ENCODE measurements at regions not wholly inside any gene's neighbourhood (a gene's known extent, or its start where the extent isn't known, plus 50 kb on each side); places are given as distances from the start of the nearest gene placed in this dataset.

GRCh38 chr2:118678985-118679384, 168.5 kb downstream of the EN1 start:
- Histone ChIP-seq H3K9ac (ENCODE audit: low read depth, low read length, poor library complexity, severe bottlenecking) (no peak overlapping the region), H3K4me2 (ENCODE audit: low read depth, low read length, poor library complexity, severe bottlenecking) (no peak overlapping the region), H3K4me3 (ENCODE audit: low read length, poor library complexity, severe bottlenecking) (no peak overlapping the region)

DNA sequence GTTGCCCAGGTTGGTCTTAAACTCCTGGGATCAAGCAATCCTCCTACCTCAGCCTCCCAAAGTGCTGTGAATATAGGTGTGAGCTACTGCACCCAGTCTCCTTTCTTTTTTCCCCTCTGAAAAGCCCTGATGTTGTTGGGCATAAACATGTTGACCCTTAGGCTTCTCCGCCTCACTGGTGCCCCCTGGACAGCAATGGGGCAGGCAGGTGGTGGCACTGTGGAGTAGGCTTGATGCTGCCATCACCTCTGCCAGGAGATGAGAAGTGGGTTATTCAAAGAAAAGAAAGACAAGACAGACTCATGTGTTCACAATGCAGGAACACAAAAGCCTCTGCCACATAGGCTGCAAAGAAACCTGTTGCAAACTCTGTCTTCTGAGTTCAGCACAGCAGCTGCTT, 169.9 kb downstream of the EN1 start:
- Histone ChIP-seq H3K27me3 (ENCODE audit: insufficient read depth, low read length, poor library complexity, severe bottlenecking) (no peaks in the 10 kb centered on the region), H3K9me3 (ENCODE audit: insufficient read depth, low read depth, low read length) (no peaks in the 10 kb centered on the region), H3F3A (ENCODE audit: low read depth) (no peaks in the 10 kb centered on the region), H3K79me2 (ENCODE audit: insufficient read depth, low read length) (no peaks in the 10 kb centered on the region), H3K4me2 (ENCODE audit: low read depth, low read length, poor library complexity, severe bottlenecking) (no peak overlapping the region), H3K9ac (ENCODE audit: low read depth, low read length, poor library complexity, severe bottlenecking) (no peak overlapping the region), H4K20me1 (ENCODE audit: insufficient read depth, low read length, poor library complexity, severe bottlenecking) (no peaks in the 10 kb centered on the region), H3K4me1 (ENCODE audit: insufficient read depth, low read length, poor library complexity, severe bottlenecking) (no peaks in the 10 kb centered on the region), H2AFZ (ENCODE audit: low read length) (no peak overlapping the region), H3K36me3 (ENCODE audit: insufficient read depth, low read length) (no peaks in the 10 kb centered on the region), H3K9me2 (replicated peaks; ENCODE audit: low read depth, low read length) (no peaks in the 10 kb centered on the region), H3K4me3 (ENCODE audit: low read length, poor library complexity, severe bottlenecking) (no peak overlapping the region)
- TF ChIP-seq EZH2phosphoT487 (IDR thresholded peaks at IDR 0.05; ENCODE audit: borderline replicate concordance) = no peak
- TF ChIP-seq, protein P1, sequence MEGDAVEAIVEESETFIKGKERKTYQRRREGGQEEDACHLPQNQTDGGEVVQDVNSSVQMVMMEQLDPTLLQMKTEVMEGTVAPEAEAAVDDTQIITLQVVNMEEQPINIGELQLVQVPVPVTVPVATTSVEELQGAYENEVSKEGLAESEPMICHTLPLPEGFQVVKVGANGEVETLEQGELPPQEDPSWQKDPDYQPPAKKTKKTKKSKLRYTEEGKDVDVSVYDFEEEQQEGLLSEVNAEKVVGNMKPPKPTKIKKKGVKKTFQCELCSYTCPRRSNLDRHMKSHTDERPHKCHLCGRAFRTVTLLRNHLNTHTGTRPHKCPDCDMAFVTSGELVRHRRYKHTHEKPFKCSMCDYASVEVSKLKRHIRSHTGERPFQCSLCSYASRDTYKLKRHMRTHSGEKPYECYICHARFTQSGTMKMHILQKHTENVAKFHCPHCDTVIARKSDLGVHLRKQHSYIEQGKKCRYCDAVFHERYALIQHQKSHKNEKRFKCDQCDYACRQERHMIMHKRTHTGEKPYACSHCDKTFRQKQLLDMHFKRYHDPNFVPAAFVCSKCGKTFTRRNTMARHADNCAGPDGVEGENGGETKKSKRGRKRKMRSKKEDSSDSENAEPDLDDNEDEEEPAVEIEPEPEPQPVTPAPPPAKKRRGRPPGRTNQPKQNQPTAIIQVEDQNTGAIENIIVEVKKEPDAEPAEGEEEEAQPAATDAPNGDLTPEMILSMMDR (conservative IDR thresholded peaks at IDR 0.05; ENCODE audit: low read length) = no peak

More at GRCh38 chr2:118678985-118679384, 168.5 kb downstream of the EN1 start:
- Histone ChIP-seq H3K9me2 (replicated peaks; ENCODE audit: low read depth, low read length) (no peaks in the 10 kb centered on the region), H3F3A (ENCODE audit: low read depth) (no peaks in the 10 kb centered on the region), H3K79me2 (ENCODE audit: insufficient read depth, low read length) (no peaks in the 10 kb centered on the region), H3K36me3 (ENCODE audit: insufficient read depth, low read length) (no peaks in the 10 kb centered on the region), H4K20me1 (ENCODE audit: insufficient read depth, low read length, poor library complexity, severe bottlenecking) (no peaks in the 10 kb centered on the region), H3K9me3 (ENCODE audit: insufficient read depth, low read depth, low read length) (no peaks in the 10 kb centered on the region), H3K27me3 (ENCODE audit: insufficient read depth, low read length, poor library complexity, severe bottlenecking) (no peaks in the 10 kb centered on the region), H3K4me1 (ENCODE audit: insufficient read depth, low read length, poor library complexity, severe bottlenecking) (no peaks in the 10 kb centered on the region), H2AFZ (ENCODE audit: low read length) (no peak overlapping the region)
- TF ChIP-seq EZH2phosphoT487 (IDR thresholded peaks at IDR 0.05; ENCODE audit: borderline replicate concordance) = no peak
- TF ChIP-seq, protein P1 (conservative IDR thresholded peaks at IDR 0.05; ENCODE audit: low read length) = no peak

DNA sequence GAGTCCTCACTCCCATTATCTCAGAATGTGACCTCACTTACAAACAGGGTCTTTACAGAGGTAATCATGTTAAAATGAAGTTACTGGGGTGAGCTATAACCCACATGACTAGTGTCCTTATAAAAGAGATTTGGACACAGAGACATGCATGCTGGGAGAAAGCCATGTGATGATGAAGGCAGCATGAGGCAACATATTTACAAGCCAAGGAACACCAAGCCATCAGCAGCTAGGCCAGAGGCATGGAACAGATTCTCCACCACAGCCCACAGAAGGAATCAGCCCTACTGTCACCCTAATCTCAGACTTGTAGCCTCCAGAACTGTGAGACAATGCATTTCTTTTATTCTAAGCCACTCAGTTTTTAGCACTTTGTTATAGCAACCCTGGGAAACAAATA, 171.9 kb downstream of the EN1 start:
- no peaks in the 10 kb centered on the region for H3F3A ChIP-seq (ENCODE audit: low read depth)
- H3K9me2 ChIP-seq (replicated peaks; ENCODE audit: low read depth, low read length) = no peaks in the 10 kb centered on the region
- no peaks in the 10 kb centered on the region for H3K79me2 ChIP-seq (ENCODE audit: insufficient read depth, low read length)
- H3K4me2 ChIP-seq (ENCODE audit: low read depth, low read length, poor library complexity, severe bottlenecking) = no peak overlapping the region
- no peaks in the 10 kb centered on the region for H3K9me3 ChIP-seq (ENCODE audit: insufficient read depth, low read depth, low read length)
- no peak overlapping the region for H3K4me3 ChIP-seq (ENCODE audit: low read length, poor library complexity, severe bottlenecking)
- no peaks in the 10 kb centered on the region for H3K4me1 ChIP-seq (ENCODE audit: insufficient read depth, low read length, poor library complexity, severe bottlenecking)
- TF ChIP-seq, protein P1 (conservative IDR thresholded peaks at IDR 0.05; ENCODE audit: low read length) = no peak
- TF ChIP-seq EZH2phosphoT487 (IDR thresholded peaks at IDR 0.05; ENCODE audit: borderline replicate concordance) = no peak
- no peaks in the 10 kb centered on the region for H3K36me3 ChIP-seq (ENCODE audit: insufficient read depth, low read length)
- no peak overlapping the region for H3K9ac ChIP-seq (ENCODE audit: low read depth, low read length, poor library complexity, severe bottlenecking)
- no peak overlapping the region for H2AFZ ChIP-seq (ENCODE audit: low read length)
- no peaks in the 10 kb centered on the region for H4K20me1 ChIP-seq (ENCODE audit: insufficient read depth, low read length, poor library complexity, severe bottlenecking)
- no peaks in the 10 kb centered on the region for H3K27me3 ChIP-seq (ENCODE audit: insufficient read depth, low read length, poor library complexity, severe bottlenecking)
